H9 (cell line): ENCODE measurements at regions not wholly inside any gene's neighbourhood (a gene's known extent, or its start where the extent isn't known, plus 50 kb on each side); places are given as distances from the start of the nearest gene placed in this dataset.

Experiments used
- DNase-seq: peaks from one replicate; pipeline ENCODE4 v3.0.0-alpha.2; 2017
- H2AFZ ChIP-seq: one replicate; pipeline ENCODE4 v1.6.1; 2013; ENCODE audit warnings: mild to moderate bottlenecking, low read length, control low read depth, moderate library complexity
- H2AK5ac ChIP-seq: 2 replicates; pipeline ENCODE4 v1.6.1; 2013; ENCODE audit warnings: low read length, control low read depth, mixed read lengths; ENCODE audit not compliant: insufficient read length
- H2BK120ac ChIP-seq: one replicate; pipeline ENCODE4 v1.6.1; 2013; ENCODE audit warnings: low read depth, mild to moderate bottlenecking, low read length, control low read depth, inconsistent platforms; ENCODE audit not compliant: poor library complexity, severe bottlenecking
- H2BK12ac ChIP-seq: 2 replicates; pipeline ENCODE4 v1.6.1; 2013; ENCODE audit warnings: low read length, control low read depth, mixed read lengths, low read depth; ENCODE audit not compliant: insufficient read length
- H2BK15ac ChIP-seq: 2 replicates; pipeline ENCODE4 v1.6.1; 2013; ENCODE audit warnings: low read depth, low read length, control low read depth
- H2BK20ac ChIP-seq: one replicate; pipeline ENCODE4 v1.6.1; 2013; ENCODE audit warnings: low read depth, mild to moderate bottlenecking, low read length, control low read depth, inconsistent platforms; ENCODE audit not compliant: poor library complexity, severe bottlenecking
- H2BK5ac ChIP-seq: 2 replicates; pipeline ENCODE4 v1.6.1; 2013; ENCODE audit warnings: low read length, control low read depth, mixed read lengths; ENCODE audit not compliant: insufficient read length
- H3K14ac ChIP-seq: 2 replicates; pipeline ENCODE4 v1.6.1; 2013; ENCODE audit warnings: low read length, control low read depth; ENCODE audit not compliant: insufficient read depth
- H3K18ac ChIP-seq: 2 replicates; pipeline ENCODE4 v1.6.1; 2013; ENCODE audit warnings: low read depth, mild to moderate bottlenecking, mixed read lengths, low read length, control low read depth; ENCODE audit not compliant: insufficient read length
- H3K23ac ChIP-seq: 2 replicates; pipeline ENCODE4 v1.6.1; 2013; ENCODE audit warnings: low read length, control low read depth, mixed read lengths, low read depth; ENCODE audit not compliant: insufficient read length
- H3K23me2 ChIP-seq: 2 replicates; pipeline ENCODE4 v1.6.1; 2013; ENCODE audit warnings: low read depth, mild to moderate bottlenecking, mixed read lengths, low read length, control low read depth; ENCODE audit not compliant: insufficient read length, poor library complexity, severe bottlenecking
- H3K27ac ChIP-seq: 2 replicates; pipeline ENCODE4 v1.5.1; 2013; ENCODE audit warnings: low read length, control low read depth, mixed read lengths, low read depth; ENCODE audit not compliant: insufficient read length
- H3K27me3 ChIP-seq: 2 replicates; pipeline ENCODE4 v1.6.1; 2013; ENCODE audit warnings: low read length, control low read depth, inconsistent platforms; ENCODE audit not compliant: insufficient read depth
- H3K4ac ChIP-seq: 2 replicates; pipeline ENCODE4 v1.6.1; 2013; ENCODE audit warnings: low read depth, mild to moderate bottlenecking, control low read depth, inconsistent platforms, low read length, moderate library complexity
- H3K4me1 ChIP-seq: 2 replicates; pipeline ENCODE4 v1.6.1; 2013; ENCODE audit warnings: low read length, control low read depth, inconsistent platforms; ENCODE audit not compliant: insufficient read depth
- H3K4me2 ChIP-seq: 2 replicates; pipeline ENCODE4 v1.6.1; 2013; ENCODE audit warnings: low read length, control low read depth, mixed read lengths; ENCODE audit not compliant: insufficient read length, insufficient read depth
- H3K56ac ChIP-seq: 2 replicates; pipeline ENCODE4 v1.6.1; 2013; ENCODE audit warnings: low read depth, mild to moderate bottlenecking, mixed read lengths, low read length, control low read depth; ENCODE audit not compliant: insufficient read length
- H3K79me1 ChIP-seq: 2 replicates; pipeline ENCODE4 v1.6.1; 2013; ENCODE audit warnings: low read depth, mild to moderate bottlenecking, moderate library complexity, low read length, control low read depth, inconsistent platforms; ENCODE audit not compliant: insufficient read depth, poor library complexity, severe bottlenecking
- H3K79me2 ChIP-seq: 2 replicates; pipeline ENCODE4 v1.6.1; 2013; ENCODE audit warnings: low read length, control low read depth, inconsistent platforms; ENCODE audit not compliant: insufficient read depth
- H3K9ac ChIP-seq: 2 replicates; pipeline ENCODE4 v1.6.1; 2013; ENCODE audit warnings: low read length, control low read depth, mixed read lengths; ENCODE audit not compliant: insufficient read length; ENCODE audit errors: extremely low read depth
- H3K9me3 ChIP-seq: one replicate; pipeline ENCODE4 v1.6.1; 2013; ENCODE audit warnings: low read depth, low read length, inconsistent platforms; ENCODE audit not compliant: control insufficient read depth
- H3T11ph ChIP-seq: one replicate; pipeline ENCODE4 v1.6.1; 2013; ENCODE audit warnings: mild to moderate bottlenecking, low read length, control low read depth, inconsistent platforms
- H4K20me1 ChIP-seq: one replicate; pipeline ENCODE4 v1.6.1; 2013; ENCODE audit not compliant: control insufficient read depth, insufficient read length, insufficient read depth
- H4K5ac ChIP-seq: 2 replicates; pipeline ENCODE4 v1.6.1; 2013; ENCODE audit warnings: low read depth, mild to moderate bottlenecking, mixed read lengths, low read length, control low read depth; ENCODE audit not compliant: insufficient read length
- H4K8ac ChIP-seq: replicated peaks from 2 replicates; pipeline ENCODE4 v1.6.1; 2013; ENCODE audit warnings: low read length, control low read depth, mixed read lengths, low read depth; ENCODE audit not compliant: insufficient read length
- H4K91ac ChIP-seq: 2 replicates; pipeline ENCODE4 v1.6.1; 2013; ENCODE audit warnings: low read depth, mild to moderate bottlenecking, moderate library complexity, mixed read lengths, low read length, control low read depth; ENCODE audit not compliant: insufficient read length
- H3K27ac Mint-ChIP-seq, 3 experiments: 2 replicates in 2 of 3; 3 replicates in 1 of 3; pipeline ENCODE4 v1.8.0; 2020 to 2021; ENCODE audit warnings: mixed read lengths in 3 of 3, mild to moderate bottlenecking in 1 of 3, moderate library complexity in 1 of 3
- H3K27me3 Mint-ChIP-seq: 2 replicates; pipeline ENCODE4 v1.8.0; 2021; ENCODE audit warnings: low read depth, mild to moderate bottlenecking, moderate library complexity, mixed read lengths
- H3K36me3 Mint-ChIP-seq, 3 experiments: 2 replicates in 2 of 3; 3 replicates in 1 of 3; pipeline ENCODE4 v1.8.0; 2020 to 2021; ENCODE audit warnings: low read depth in 3 of 3, mixed read lengths in 3 of 3; ENCODE audit not compliant: insufficient read depth in 1 of 3
- H3K4me1 Mint-ChIP-seq, 2 experiments: 2 replicates each; pipeline ENCODE4 v1.8.0; 2020; ENCODE audit warnings: mixed read lengths in 2 of 2
- H3K4me3 Mint-ChIP-seq, 2 experiments: 2 replicates in 1 of 2; 3 replicates in 1 of 2; pipeline ENCODE4 v1.8.0; 2020 to 2021; ENCODE audit warnings: mild to moderate bottlenecking in 2 of 2, mixed read lengths in 2 of 2, moderate library complexity in 1 of 2
- H3K9me3 Mint-ChIP-seq, 2 experiments: 2 replicates in 1 of 2; 3 replicates in 1 of 2; pipeline ENCODE4 v1.8.0; 2020; ENCODE audit warnings: mild to moderate bottlenecking in 2 of 2, mixed read lengths in 2 of 2, moderate library complexity in 1 of 2
- WGBS: extraction: QIAGEN DNeasy Blood & Tissue Kit; methylation state at CpG from one replicate; pipeline ENCODE4 v1.1.7; 2013; ENCODE audit warnings: missing lambda C conversion rate, low lambda C conversion rate, mixed read lengths; ENCODE audit not compliant: insufficient read length; ENCODE audit errors: extremely low coverage; 5-methylcytosine and 5-hydroxymethylcytosine counted together
- TF ChIP-seq, protein P1 (sequence below): fragments of 200-600 bp; sonication (generic); conservative IDR thresholded peaks from 3 replicates; pipeline ENCODE4 v1.8.0; 2021; ENCODE audit warnings: antibody characterized with exemption, mild to moderate bottlenecking

DNA sequence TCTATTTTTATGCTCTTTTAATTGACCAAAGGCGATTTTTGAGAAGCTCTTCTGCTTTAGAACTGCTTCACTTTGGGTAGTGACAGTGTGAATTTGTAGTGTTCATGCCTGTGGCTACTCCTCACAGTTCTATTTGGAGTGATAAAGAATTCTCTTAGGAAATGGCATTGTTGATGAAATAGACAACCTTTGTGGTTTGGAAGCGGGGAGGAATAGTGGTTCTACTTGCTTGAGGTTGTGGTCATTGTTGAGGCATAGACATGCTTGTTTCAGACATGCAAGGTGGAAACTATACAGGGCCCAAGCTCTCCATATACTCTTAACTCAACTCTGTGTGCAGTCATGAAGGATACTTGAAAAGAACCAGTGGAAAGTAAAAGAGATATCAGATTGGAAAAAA is 481.1 kb upstream of the NEGR1 start:
- Histone ChIP-seq H3K23ac (no peak overlapping the region), H3K4me2 (no peak overlapping the region), H3K4me1 (no peaks in the 10 kb centered on the region), H4K5ac (no peak overlapping the region), H3K4ac (no peak overlapping the region), H3K14ac (no peak overlapping the region), H4K91ac (no peak overlapping the region), H2BK12ac (no peak overlapping the region), H3K23me2 (no peaks in the 10 kb centered on the region), H2BK20ac (no peak overlapping the region), H2BK5ac (no peak overlapping the region), H3K27me3 (no peaks in the 10 kb centered on the region), H2BK15ac (no peak overlapping the region), H3K79me1 (no peaks in the 10 kb centered on the region), H3K27ac (no peak overlapping the region), H4K8ac (no peak overlapping the region), H3K18ac (no peak overlapping the region), H3K56ac (no peak overlapping the region), H2BK120ac (no peak overlapping the region), H4K20me1 (no peaks in the 10 kb centered on the region), H2AFZ (no peak overlapping the region), H3K9me3 (no peaks in the 10 kb centered on the region), H3K79me2 (no peaks in the 10 kb centered on the region), H3T11ph (no peak overlapping the region), H3K9ac (no peak overlapping the region), H2AK5ac (no peak overlapping the region)
- H3K36me3 Mint-ChIP-seq, result no peaks in the 10 kb centered on the region; a peak in 1 of 7 replicates
- no peaks in the 10 kb centered on the region; a peak in 2 of 5 replicates for H3K9me3 Mint-ChIP-seq
- TF ChIP-seq, protein P1, sequence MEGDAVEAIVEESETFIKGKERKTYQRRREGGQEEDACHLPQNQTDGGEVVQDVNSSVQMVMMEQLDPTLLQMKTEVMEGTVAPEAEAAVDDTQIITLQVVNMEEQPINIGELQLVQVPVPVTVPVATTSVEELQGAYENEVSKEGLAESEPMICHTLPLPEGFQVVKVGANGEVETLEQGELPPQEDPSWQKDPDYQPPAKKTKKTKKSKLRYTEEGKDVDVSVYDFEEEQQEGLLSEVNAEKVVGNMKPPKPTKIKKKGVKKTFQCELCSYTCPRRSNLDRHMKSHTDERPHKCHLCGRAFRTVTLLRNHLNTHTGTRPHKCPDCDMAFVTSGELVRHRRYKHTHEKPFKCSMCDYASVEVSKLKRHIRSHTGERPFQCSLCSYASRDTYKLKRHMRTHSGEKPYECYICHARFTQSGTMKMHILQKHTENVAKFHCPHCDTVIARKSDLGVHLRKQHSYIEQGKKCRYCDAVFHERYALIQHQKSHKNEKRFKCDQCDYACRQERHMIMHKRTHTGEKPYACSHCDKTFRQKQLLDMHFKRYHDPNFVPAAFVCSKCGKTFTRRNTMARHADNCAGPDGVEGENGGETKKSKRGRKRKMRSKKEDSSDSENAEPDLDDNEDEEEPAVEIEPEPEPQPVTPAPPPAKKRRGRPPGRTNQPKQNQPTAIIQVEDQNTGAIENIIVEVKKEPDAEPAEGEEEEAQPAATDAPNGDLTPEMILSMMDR, result no peak
- H3K4me1 Mint-ChIP-seq, result peaks cover 7 to 8% of the 10 kb centered on the region in 2 experiments
- no peak for DNase-seq
- no peaks in the 10 kb centered on the region for H3K27me3 Mint-ChIP-seq
- no peak overlapping the region for H3K27ac Mint-ChIP-seq
- no CpG with 5 or more reads among the region's 2 CpGs for WGBS
- no peak overlapping the region for H3K4me3 Mint-ChIP-seq
